HG02840 (cell line): ENCODE measurements at regions not wholly inside any gene's neighbourhood (a gene's known extent, or its start where the extent isn't known, plus 50 kb on each side); places are given as distances from the start of the nearest gene placed in this dataset.

ENCODE experiments used
- ATAC-seq: cut with Tn5 transposase; IDR thresholded peaks from one replicate; pipeline ENCODE4 v1.9.1; 2021; ENCODE audit warnings: mild to moderate bottlenecking, moderate library complexity, moderate number of reproducible peaks; ENCODE audit not compliant: unreplicated experiment, low FRiP score

DNA sequence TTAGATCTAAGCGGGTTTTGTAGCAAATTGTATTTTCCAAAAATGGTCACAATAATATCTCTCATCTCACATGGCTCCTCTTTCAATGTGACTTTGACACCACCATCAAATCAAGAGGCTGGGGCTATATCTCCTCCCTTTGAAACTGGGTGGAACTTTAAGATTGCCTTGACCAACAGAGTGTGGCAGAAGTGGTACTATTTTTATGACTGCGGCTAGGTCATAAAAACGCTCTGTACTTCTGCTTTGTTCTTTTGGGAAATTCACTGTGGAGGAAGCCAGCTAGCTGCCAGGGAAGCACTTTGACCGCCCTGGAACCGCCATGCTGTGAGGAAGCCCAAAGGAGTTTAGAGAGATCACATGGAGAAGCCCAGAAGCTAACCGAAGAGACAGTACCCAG, 50.7 kb upstream of the ACOT11 start:
- ATAC-seq: no peak

DNA sequence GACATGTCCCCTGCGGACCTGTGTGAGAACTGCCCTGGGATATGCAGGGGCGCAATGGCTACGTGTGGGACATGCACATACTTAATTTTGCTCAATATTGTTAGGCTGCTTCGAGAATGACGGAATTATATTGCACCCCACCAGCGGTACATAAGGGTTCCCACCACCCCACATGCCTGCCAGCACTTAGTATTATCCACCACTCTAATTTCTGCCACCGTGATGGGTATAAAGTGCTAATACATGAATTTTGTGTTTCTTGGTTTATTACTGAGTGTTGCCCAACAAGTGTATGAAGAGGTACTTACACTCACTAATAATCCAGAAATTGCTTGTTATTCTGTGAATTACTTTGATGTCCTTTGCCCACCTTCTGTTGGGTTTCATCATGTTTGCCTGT, 52.1 kb upstream of the ACOT11 start:
- no peak for ATAC-seq

DNA sequence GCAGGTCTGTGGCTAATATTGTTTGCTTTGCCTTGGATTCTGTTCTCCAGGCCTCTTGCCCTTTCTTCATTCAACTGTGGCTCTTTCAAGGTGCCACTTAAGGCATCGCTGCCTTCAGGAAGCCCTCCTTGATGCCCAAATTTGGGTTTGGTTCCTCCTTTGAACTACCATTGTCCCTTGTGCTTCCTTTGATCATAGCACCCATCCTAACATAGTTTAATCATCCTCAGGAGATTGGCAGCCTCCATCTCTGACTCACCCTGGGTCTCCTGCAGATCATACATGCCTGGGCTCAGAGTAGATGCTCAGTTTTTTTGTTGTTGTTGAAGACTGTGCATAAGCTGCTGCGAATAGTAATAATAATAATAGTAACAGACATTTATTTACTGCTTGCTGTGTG, 54.4 kb upstream of the ACOT11 start:
- ATAC-seq: no peak

GRCh38 chr1:54490361-54491248, 57.4 kb upstream of the ACOT11 start:
- no peak for ATAC-seq

GRCh38 chr1:54489627-54490250, 58.3 kb upstream of the ACOT11 start:
- ATAC-seq: no peak

- no peak for ATAC-seq
These were observed 59.0 kb upstream of the ACOT11 start for GRCh38 chr1:54488779-54489626.

DNA sequence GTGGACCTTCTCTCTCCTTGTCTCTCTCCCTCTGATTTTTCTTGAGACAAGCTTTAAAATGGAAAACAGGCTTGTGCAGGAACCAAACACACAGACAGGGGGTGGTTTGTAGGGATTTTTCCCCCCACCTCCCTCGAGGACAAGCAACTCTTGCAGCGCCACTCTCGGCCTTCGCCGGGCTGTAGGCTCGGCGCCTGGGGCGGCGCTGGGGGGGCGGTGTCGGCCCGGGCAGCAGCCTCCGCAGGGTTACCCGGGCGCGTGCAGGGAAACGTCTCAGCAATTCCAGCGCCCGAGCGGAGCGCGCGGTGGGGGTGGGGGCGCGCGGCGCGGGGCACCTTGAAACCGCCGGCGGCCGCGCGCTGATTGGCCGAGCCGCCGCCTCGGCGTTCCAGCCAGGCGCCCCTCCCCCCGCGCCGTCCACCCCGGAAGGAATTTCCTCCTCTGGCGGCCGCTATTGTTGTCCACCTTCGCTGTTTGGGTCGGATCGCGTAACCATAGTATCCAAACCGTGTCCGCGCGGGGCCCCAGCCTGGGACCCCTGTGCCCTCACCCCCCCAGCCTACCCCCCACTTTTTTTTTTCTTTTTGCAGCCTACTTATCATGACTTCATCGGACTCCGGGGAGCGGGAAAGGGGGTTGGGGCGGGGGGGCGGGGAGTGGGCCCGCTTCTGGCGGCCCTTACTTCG, 59.8 kb upstream of the ACOT11 start:
- ATAC-seq: peak; percentile 48

- ATAC-seq: peak; percentile 6
These were observed 60.4 kb upstream of the ACOT11 start for GRCh38 chr1:54487571-54488050.

GRCh38 chr1:54486907-54487306, 61.1 kb upstream of the ACOT11 start:
- ATAC-seq: no peak

DNA sequence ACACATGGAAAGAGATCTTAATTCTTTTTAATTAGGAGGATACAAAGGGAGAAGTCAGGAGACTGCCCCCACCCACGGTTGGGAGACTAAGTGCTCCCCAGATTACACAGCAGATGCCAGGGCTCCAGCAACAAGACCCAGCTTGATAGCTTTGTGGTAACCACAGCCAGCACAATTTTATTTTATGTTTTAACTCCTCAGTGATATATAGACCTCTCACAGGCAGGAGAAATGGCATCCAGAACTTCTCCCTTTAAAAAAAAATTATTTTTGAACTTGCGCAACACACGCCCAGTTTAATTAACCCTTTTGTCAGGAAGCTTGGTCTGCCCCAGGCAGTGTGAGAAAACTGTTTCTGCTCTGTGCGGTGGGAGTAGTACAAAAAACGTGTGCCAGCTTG, 62.6 kb upstream of the ACOT11 start:
- ATAC-seq: no peak

GRCh38 chr1:54483875-54484437, 64.1 kb upstream of the ACOT11 start:
- ATAC-seq: no peak

DNA sequence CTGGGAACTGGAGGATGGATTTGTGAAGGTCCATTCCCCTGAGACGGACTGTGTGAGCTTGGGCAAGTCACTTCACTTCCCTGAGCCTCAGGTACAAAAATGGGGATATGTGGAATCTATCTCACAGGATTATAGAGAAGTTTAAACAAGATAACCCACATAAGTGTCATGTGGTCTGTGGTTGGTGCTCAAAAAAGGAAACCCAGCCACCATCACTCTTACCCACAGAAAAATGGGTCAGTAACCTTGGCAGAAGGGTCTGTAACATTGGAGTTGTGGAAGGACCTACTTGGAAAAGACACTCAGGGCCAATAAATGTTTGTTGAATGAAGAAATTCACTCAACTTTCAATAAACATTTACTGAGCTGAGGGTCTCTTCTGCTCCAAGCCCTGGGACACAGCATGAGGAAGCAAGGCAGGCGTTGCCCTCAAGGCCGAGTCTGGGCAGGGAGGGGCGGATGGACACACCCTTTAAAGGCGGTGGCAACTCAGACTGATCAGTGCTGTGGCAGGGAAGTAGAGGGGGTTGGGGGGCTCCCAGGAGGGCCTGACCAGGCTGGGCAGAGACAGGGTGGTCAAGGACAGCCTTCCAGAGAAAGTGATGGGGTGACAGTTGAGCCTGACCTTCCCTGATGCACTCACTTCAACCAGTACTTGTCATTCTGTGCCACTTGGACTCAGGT, 66.7 kb upstream of the ACOT11 start:
- no peak for ATAC-seq

DNA sequence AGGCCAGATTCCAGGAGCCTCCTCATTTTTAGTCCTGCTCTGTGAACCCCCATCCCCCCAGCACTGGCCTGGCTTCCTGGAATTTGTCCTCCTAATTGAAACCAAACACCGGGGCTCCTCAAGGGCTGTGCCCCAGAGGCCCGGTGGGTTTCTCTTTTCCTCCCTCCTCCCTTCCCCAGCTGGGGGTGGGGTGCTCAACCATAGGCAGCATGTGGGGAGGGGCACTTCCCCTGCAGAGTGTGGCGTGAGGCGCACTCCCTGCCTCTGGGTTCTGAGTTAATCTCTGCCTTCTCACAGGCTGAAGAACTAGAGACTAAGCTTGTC, 67.5 kb upstream of the ACOT11 start:
- no peak for ATAC-seq

GRCh38 chr1:54479841-54480524, 68.0 kb upstream of the ACOT11 start:
- ATAC-seq: no peak

DNA sequence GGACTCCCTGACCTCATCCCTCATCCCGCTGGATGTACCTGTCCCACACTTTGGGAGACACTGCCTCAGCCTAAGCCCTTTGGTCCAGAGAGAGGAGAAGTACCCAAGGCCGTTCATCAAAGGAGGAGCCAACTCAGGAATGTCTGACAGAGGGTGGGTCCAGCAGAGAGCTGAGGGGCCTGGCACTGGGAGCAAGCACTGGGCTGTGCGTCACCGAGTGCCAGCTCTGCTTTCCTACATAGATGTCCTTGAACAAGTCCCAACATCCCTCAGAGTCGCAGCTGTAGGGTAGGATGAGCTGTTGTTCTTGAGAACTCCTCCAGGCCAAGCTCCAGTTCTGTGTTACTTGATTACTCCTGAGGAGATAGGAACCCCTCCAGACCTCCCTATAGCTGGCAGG, 68.8 kb upstream of the ACOT11 start:
- no peak for ATAC-seq

- ATAC-seq: no peak
These were observed 70.9 kb upstream of the ACOT11 start for GRCh38 chr1:54477153-54477561.

DNA sequence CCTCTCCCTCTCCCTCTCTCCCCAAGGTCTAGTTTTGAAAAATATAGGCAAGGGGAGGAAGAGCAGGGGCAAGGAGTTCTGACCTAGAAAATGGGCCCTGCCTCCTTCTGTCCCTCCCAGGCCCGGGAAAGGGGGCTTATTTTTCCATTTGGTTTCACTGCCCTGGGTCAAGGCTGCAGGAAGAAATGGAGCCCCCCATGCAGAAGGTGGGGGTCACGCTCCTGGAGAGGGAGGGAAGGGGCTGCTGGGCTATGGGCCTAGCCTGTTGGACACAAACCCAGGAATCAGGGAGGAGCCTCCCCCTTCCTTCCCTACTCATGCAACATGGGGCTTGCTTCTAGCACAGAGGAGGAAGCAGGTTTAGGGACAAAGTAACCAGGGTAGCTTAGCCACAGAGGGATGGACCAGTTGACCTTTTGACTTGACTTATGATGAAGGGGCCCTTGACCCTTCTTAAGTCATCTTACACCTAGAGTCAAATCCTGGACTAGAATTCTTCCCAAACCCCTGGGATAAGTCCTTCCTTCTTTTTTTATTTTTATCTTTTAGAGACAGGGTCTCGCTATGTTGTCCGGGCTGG, 70.4 kb upstream of the SSBP3 start:
- ATAC-seq: no peak

GRCh38 chr1:54475946-54476516, 69.8 kb upstream of the SSBP3 start:
- ATAC-seq: no peak
